Transverse colon (tissue), 3 donors: ENCODE measurements at regions not wholly inside any gene's neighbourhood (a gene's known extent, or its start where the extent isn't known, plus 50 kb on each side); places are given as distances from the start of the nearest gene placed in this dataset.
"Not testable (repeated sequence)": the region's sequence is repeated elsewhere in the genome, so short reads cannot be mapped to it uniquely, and the experiment has no call there.

Experiments used
- EP300 ChIP-seq: sonication (generic); formaldehyde crosslinking; IDR thresholded peaks from one replicate; pipeline ENCODE4 v1.6.1; 2017; ENCODE audit warnings: antibody characterized with exemption, low read depth
- POLR2A ChIP-seq: fragments of 450-650 bp; IDR thresholded peaks from one replicate; pipeline ENCODE4 v1.6.1; 2016; ENCODE audit warnings: antibody characterized with exemption, mild to moderate bottlenecking, moderate library complexity
- TF ChIP-seq, protein P1 (sequence below), 5 experiments: fragments of 200-600 bp in 3 of 5; fragments of 450-650 bp in 2 of 5; sonication (generic) in 3 of 5; IDR thresholded peaks; 1 replicate in 2 of 5; 2 replicates in 3 of 5; pipeline ENCODE4 v1.5.1; 2016 to 2017; ENCODE audit warnings: antibody characterized with exemption in 5 of 5, inconsistent platforms in 3 of 5, mild to moderate bottlenecking in 2 of 5, moderate library complexity in 1 of 5

DNA sequence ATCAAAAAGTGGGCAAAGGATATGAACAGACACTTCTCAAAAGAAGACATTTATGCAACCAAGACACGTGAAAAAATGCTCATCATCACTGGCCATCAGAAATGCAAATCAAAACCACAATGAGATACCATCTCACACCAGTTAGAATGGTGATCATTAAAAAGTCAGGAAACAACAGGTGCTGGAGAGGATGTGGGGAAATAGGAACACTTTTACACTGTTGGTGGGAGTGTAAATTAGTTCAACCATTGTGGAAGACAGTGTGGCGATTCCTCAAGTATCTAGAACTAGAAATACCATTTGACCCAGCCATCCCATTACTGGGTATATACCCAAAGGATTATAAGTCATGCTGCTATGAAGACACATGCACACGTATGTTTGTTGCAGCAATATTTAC lies 191.3 kb downstream of the POLR1F start:
- TF ChIP-seq, protein P1, sequence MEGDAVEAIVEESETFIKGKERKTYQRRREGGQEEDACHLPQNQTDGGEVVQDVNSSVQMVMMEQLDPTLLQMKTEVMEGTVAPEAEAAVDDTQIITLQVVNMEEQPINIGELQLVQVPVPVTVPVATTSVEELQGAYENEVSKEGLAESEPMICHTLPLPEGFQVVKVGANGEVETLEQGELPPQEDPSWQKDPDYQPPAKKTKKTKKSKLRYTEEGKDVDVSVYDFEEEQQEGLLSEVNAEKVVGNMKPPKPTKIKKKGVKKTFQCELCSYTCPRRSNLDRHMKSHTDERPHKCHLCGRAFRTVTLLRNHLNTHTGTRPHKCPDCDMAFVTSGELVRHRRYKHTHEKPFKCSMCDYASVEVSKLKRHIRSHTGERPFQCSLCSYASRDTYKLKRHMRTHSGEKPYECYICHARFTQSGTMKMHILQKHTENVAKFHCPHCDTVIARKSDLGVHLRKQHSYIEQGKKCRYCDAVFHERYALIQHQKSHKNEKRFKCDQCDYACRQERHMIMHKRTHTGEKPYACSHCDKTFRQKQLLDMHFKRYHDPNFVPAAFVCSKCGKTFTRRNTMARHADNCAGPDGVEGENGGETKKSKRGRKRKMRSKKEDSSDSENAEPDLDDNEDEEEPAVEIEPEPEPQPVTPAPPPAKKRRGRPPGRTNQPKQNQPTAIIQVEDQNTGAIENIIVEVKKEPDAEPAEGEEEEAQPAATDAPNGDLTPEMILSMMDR (IDR thresholded peaks at IDR 0.05), result not testable (repeated sequence)
- TF ChIP-seq POLR2A, EP300: not testable (repeated sequence)
